Osteocyte (in vitro differentiated cells): ENCODE measurements at regions not wholly inside any gene's neighbourhood (a gene's known extent, or its start where the extent isn't known, plus 50 kb on each side); places are given as distances from the start of the nearest gene placed in this dataset.

Experiments
- DNase-seq: peaks from one replicate; pipeline ENCODE4 v3.0.0; 2021; ENCODE audit warnings: mixed read lengths; ENCODE audit not compliant: unreplicated experiment; ENCODE audit errors: extremely low spot score
- H3K27ac Mint-ChIP-seq: one replicate; pipeline ENCODE4 v1.8.0; 2021; ENCODE audit warnings: mild to moderate bottlenecking, mixed read lengths; ENCODE audit not compliant: unreplicated experiment
- H3K27me3 Mint-ChIP-seq: one replicate; pipeline ENCODE4 v1.8.0; 2021; ENCODE audit warnings: mixed read lengths; ENCODE audit not compliant: unreplicated experiment
- H3K36me3 Mint-ChIP-seq: one replicate; pipeline ENCODE4 v1.8.0; 2021; ENCODE audit warnings: mixed read lengths; ENCODE audit not compliant: unreplicated experiment
- H3K4me1 Mint-ChIP-seq: one replicate; pipeline ENCODE4 v1.8.0; 2021; ENCODE audit warnings: mixed read lengths; ENCODE audit not compliant: unreplicated experiment
- H3K4me3 Mint-ChIP-seq: one replicate; pipeline ENCODE4 v1.8.0; 2021; ENCODE audit warnings: mild to moderate bottlenecking, moderate library complexity, mixed read lengths; ENCODE audit not compliant: unreplicated experiment
- H3K9me3 Mint-ChIP-seq: one replicate; pipeline ENCODE4 v1.8.0; 2021; ENCODE audit warnings: mixed read lengths; ENCODE audit not compliant: unreplicated experiment
- CTCF ChIP-seq: fragments of 200-600 bp; sonication (generic); IDR thresholded peaks from 2 replicates; pipeline ENCODE4 v1.5.0; 2021; ENCODE audit warnings: antibody characterized with exemption, mild to moderate bottlenecking, moderate library complexity

- TF ChIP-seq CTCF: no peak
- Mint-ChIP-seq H3K9me3 (no peaks in the 10 kb centered on the region), H3K36me3 (no peaks in the 10 kb centered on the region), H3K27me3 (peaks cover 4% of the 10 kb centered on the region), H3K4me1 (peaks cover 2% of the 10 kb centered on the region), H3K4me3 (no peak overlapping the region), H3K27ac (no peak overlapping the region)
- no peak for DNase-seq
Observed at GRCh38 chr1:181425566-181425965, 57.8 kb upstream of the CACNA1E start.

- Mint-ChIP-seq H3K27me3 (peaks cover 8% of the 10 kb centered on the region), H3K4me3 (no peak overlapping the region), H3K9me3 (no peaks in the 10 kb centered on the region), H3K27ac (no peak overlapping the region), H3K36me3 (no peaks in the 10 kb centered on the region), H3K4me1 (peaks cover 2% of the 10 kb centered on the region)
- TF ChIP-seq CTCF: no peak
- no peak for DNase-seq
Observed at GRCh38 chr1:181429462-181429861, 53.9 kb upstream of the CACNA1E start.

- no peak for TF ChIP-seq CTCF
- H3K36me3 Mint-ChIP-seq: no peaks in the 10 kb centered on the region
- H3K27me3 Mint-ChIP-seq: peaks cover 10% of the 10 kb centered on the region
- no peak overlapping the region for H3K4me3 Mint-ChIP-seq
- H3K9me3 Mint-ChIP-seq: no peaks in the 10 kb centered on the region
- H3K27ac Mint-ChIP-seq: no peak overlapping the region
- H3K4me1 Mint-ChIP-seq: no peaks in the 10 kb centered on the region
- no peak for DNase-seq
Observed at GRCh38 chr1:181430015-181430885, 53.1 kb upstream of the CACNA1E start.
